Nephron (organoid): ENCODE measurements at regions not wholly inside any gene's neighbourhood (a gene's known extent, or its start where the extent isn't known, plus 50 kb on each side); places are given as distances from the start of the nearest gene placed in this dataset.
A peak's percentile ranks its signal among the peaks of the same experiment; 100 is the strongest.

Experiments used
- H3K27ac Mint-ChIP-seq, 3 experiments: 2 replicates each; pipeline ENCODE4 v1.8.0; 2020; ENCODE audit warnings: mixed read lengths in 3 of 3, mild to moderate bottlenecking in 2 of 3, moderate library complexity in 1 of 3
- H3K27me3 Mint-ChIP-seq: 2 replicates; pipeline ENCODE4 v1.8.0; 2021; ENCODE audit warnings: low read depth, mild to moderate bottlenecking, moderate library complexity, mixed read lengths
- H3K36me3 Mint-ChIP-seq: 2 replicates; pipeline ENCODE4 v1.8.0; 2020; ENCODE audit warnings: low read depth, mixed read lengths
- H3K4me1 Mint-ChIP-seq: 2 replicates; pipeline ENCODE4 v1.8.0; 2020; ENCODE audit warnings: mixed read lengths
- H3K4me3 Mint-ChIP-seq, 3 experiments: 2 replicates each; pipeline ENCODE4 v1.8.0; 2020; ENCODE audit warnings: mild to moderate bottlenecking in 3 of 3, mixed read lengths in 3 of 3, moderate library complexity in 2 of 3
- H3K9me3 Mint-ChIP-seq: 2 replicates; pipeline ENCODE4 v1.8.0; 2020; ENCODE audit warnings: mixed read lengths
- CTCF ChIP-seq, 3 experiments: fragments of 200-600 bp; sonication (generic); IDR thresholded peaks; one replicate each; pipeline ENCODE4 v1.5.0; 2021; ENCODE audit warnings: antibody characterized with exemption in 3 of 3; ENCODE audit not compliant: unreplicated experiment in 3 of 3

GRCh38 chr6:14766391-14766994 lies 479.4 kb upstream of the JARID2 start:
- H3K27ac Mint-ChIP-seq, result peak overlapping the region in 2 of 3 experiments; percentile 50 to 64
- no peak overlapping the region for H3K4me3 Mint-ChIP-seq
- TF ChIP-seq CTCF (IDR thresholded peaks at IDR 0.05; ENCODE audit: unreplicated experiment in 3 of 3), result no peak
- H3K9me3 Mint-ChIP-seq, result peaks cover 3% of the 10 kb centered on the region
- no peaks in the 10 kb centered on the region for H3K36me3 Mint-ChIP-seq
- peaks cover 6% of the 10 kb centered on the region for H3K27me3 Mint-ChIP-seq
- H3K4me1 Mint-ChIP-seq, result peaks cover 28% of the 10 kb centered on the region

- Mint-ChIP-seq H3K4me3 (no peak overlapping the region), H3K27ac (peak overlapping the region; percentile 27 to 64 (median 50)), H3K27me3 (peaks cover 6% of the 10 kb centered on the region), H3K4me1 (peaks cover 31% of the 10 kb centered on the region), H3K9me3 (peaks cover 4% of the 10 kb centered on the region), H3K36me3 (no peaks in the 10 kb centered on the region)
- no peak for TF ChIP-seq CTCF (IDR thresholded peaks at IDR 0.05; ENCODE audit: unreplicated experiment in 3 of 3)
Observed at GRCh38 chr6:14767226-14767625, 478.6 kb upstream of the JARID2 start.

GRCh38 chr6:14770040-14770439 lies 475.8 kb upstream of the JARID2 start:
- TF ChIP-seq CTCF (IDR thresholded peaks at IDR 0.05; ENCODE audit: unreplicated experiment in 3 of 3), result no peak
- Mint-ChIP-seq H3K36me3 (no peaks in the 10 kb centered on the region), H3K4me1 (peaks cover 33% of the 10 kb centered on the region), H3K27me3 (peaks cover 6% of the 10 kb centered on the region), H3K9me3 (peaks cover 12% of the 10 kb centered on the region), H3K4me3 (no peak overlapping the region), H3K27ac (peak overlapping the region in 1 of 3 experiments; percentile 57)

GRCh38 chr6:14770572-14770971 lies 475.3 kb upstream of the JARID2 start:
- Mint-ChIP-seq H3K4me3 (no peak overlapping the region), H3K27ac (peak overlapping the region in 1 of 3 experiments; percentile 57), H3K27me3 (peaks cover 6% of the 10 kb centered on the region), H3K36me3 (no peaks in the 10 kb centered on the region), H3K4me1 (peaks cover 33% of the 10 kb centered on the region), H3K9me3 (peaks cover 14% of the 10 kb centered on the region)
- TF ChIP-seq CTCF (IDR thresholded peaks at IDR 0.05; ENCODE audit: unreplicated experiment in 3 of 3), result no peak

GRCh38 chr6:14771016-14771415 lies 474.9 kb upstream of the JARID2 start:
- no peaks in the 10 kb centered on the region for H3K36me3 Mint-ChIP-seq
- H3K27me3 Mint-ChIP-seq, result peaks cover 6% of the 10 kb centered on the region
- peaks cover 33% of the 10 kb centered on the region for H3K4me1 Mint-ChIP-seq
- H3K27ac Mint-ChIP-seq, result peak overlapping the region in 2 of 3 experiments; percentile 39 to 57
- H3K4me3 Mint-ChIP-seq, result no peak overlapping the region
- peaks cover 16% of the 10 kb centered on the region for H3K9me3 Mint-ChIP-seq
- no peak for TF ChIP-seq CTCF (IDR thresholded peaks at IDR 0.05; ENCODE audit: unreplicated experiment in 3 of 3)

GRCh38 chr6:14772188-14772587 lies 473.7 kb upstream of the JARID2 start:
- peaks cover 24% of the 10 kb centered on the region for H3K4me1 Mint-ChIP-seq
- TF ChIP-seq CTCF (IDR thresholded peaks at IDR 0.05; ENCODE audit: unreplicated experiment in 3 of 3), result no peak
- H3K9me3 Mint-ChIP-seq, result peaks cover 17% of the 10 kb centered on the region
- H3K27ac Mint-ChIP-seq, result no peak overlapping the region
- no peak overlapping the region for H3K4me3 Mint-ChIP-seq
- H3K27me3 Mint-ChIP-seq, result peaks cover 6% of the 10 kb centered on the region
- H3K36me3 Mint-ChIP-seq, result no peaks in the 10 kb centered on the region
